ENCODE measurements at regions not wholly inside any gene's neighbourhood (a gene's known extent, or its start where the extent isn't known, plus 50 kb on each side); places are given as distances from the start of the nearest gene placed in this dataset.

GRCh38 chrX:140064993-140065392 is 99.7 kb upstream of the CXorf66 start:
- no peaks in the 10 kb centered on the region for H3K27me3 ChIP-seq (ENCODE audit: low read depth, low read length)
- no peak for TF ChIP-seq CTCF (IDR thresholded peaks at IDR 0.05; ENCODE audit: low read depth, low read length)
- TF ChIP-seq EZH2phosphoT487 (IDR thresholded peaks at IDR 0.05; ENCODE audit: low read depth), result no peak
- H3K4me3 ChIP-seq (ENCODE audit: low read length), result no peak overlapping the region
- H3K27ac ChIP-seq (ENCODE audit: low read length), result no peak overlapping the region
- H4K20me1 ChIP-seq (ENCODE audit: insufficient read depth, low read length), result no peaks in the 10 kb centered on the region
- no peaks in the 10 kb centered on the region for H3K36me3 ChIP-seq (replicated peaks; ENCODE audit: low read depth, low read length)
- H3K79me2 ChIP-seq (ENCODE audit: low read length), result no peaks in the 10 kb centered on the region
- H3K9me3 ChIP-seq (ENCODE audit: insufficient read depth, low read length), result no peaks in the 10 kb centered on the region
- H2AFZ ChIP-seq (ENCODE audit: low read depth, low read length), result no peak overlapping the region
- H3K4me1 ChIP-seq (ENCODE audit: low read length), result no peaks in the 10 kb centered on the region
- no peak overlapping the region for H3K4me2 ChIP-seq (ENCODE audit: low read length)
- H3K9ac ChIP-seq (ENCODE audit: low read length), result no peak overlapping the region

- Histone ChIP-seq H3K27me3 (ENCODE audit: low read depth, low read length) (no peaks in the 10 kb centered on the region), H3K4me1 (ENCODE audit: low read length) (peaks cover 5% of the 10 kb centered on the region), H3K36me3 (replicated peaks; ENCODE audit: low read depth, low read length) (no peaks in the 10 kb centered on the region), H3K27ac (ENCODE audit: low read length) (no peak overlapping the region), H3K4me3 (ENCODE audit: low read length) (peak overlapping the region; percentile 68), H3K79me2 (ENCODE audit: low read length) (no peaks in the 10 kb centered on the region), H3K9ac (ENCODE audit: low read length) (no peak overlapping the region), H2AFZ (ENCODE audit: low read depth, low read length) (peak overlapping the region; percentile 72), H3K9me3 (ENCODE audit: insufficient read depth, low read length) (no peaks in the 10 kb centered on the region), H3K4me2 (ENCODE audit: low read length) (peak overlapping the region; percentile 91), H4K20me1 (ENCODE audit: insufficient read depth, low read length) (no peaks in the 10 kb centered on the region)
- TF ChIP-seq EZH2phosphoT487 (IDR thresholded peaks at IDR 0.05; ENCODE audit: low read depth), result no peak
- TF ChIP-seq CTCF (IDR thresholded peaks at IDR 0.05; ENCODE audit: low read depth, low read length), result peak; percentile 82
Observed at GRCh38 chrX:140057001-140057411, 91.7 kb upstream of the CXorf66 start.

- Histone ChIP-seq H4K20me1 (ENCODE audit: insufficient read depth, low read length) (no peaks in the 10 kb centered on the region), H3K9ac (ENCODE audit: low read length) (no peak overlapping the region), H3K36me3 (replicated peaks; ENCODE audit: low read depth, low read length) (no peaks in the 10 kb centered on the region), H3K27ac (ENCODE audit: low read length) (no peak overlapping the region), H3K9me3 (ENCODE audit: insufficient read depth, low read length) (no peaks in the 10 kb centered on the region), H3K4me2 (ENCODE audit: low read length) (no peak overlapping the region), H3K4me1 (ENCODE audit: low read length) (peaks cover 5% of the 10 kb centered on the region), H2AFZ (ENCODE audit: low read depth, low read length) (no peak overlapping the region), H3K27me3 (ENCODE audit: low read depth, low read length) (0 out of 2 replicates have a peak, but pooled peaks cover 5% of the 10 kb centered on the region), H3K4me3 (ENCODE audit: low read length) (no peak overlapping the region), H3K79me2 (ENCODE audit: low read length) (no peaks in the 10 kb centered on the region)
- TF ChIP-seq CTCF (IDR thresholded peaks at IDR 0.05; ENCODE audit: low read depth, low read length) (no peak), EZH2phosphoT487 (IDR thresholded peaks at IDR 0.05; ENCODE audit: low read depth) (no peak)
Observed at GRCh38 chrX:140053846-140054245, 88.5 kb upstream of the CXorf66 start.

DNA sequence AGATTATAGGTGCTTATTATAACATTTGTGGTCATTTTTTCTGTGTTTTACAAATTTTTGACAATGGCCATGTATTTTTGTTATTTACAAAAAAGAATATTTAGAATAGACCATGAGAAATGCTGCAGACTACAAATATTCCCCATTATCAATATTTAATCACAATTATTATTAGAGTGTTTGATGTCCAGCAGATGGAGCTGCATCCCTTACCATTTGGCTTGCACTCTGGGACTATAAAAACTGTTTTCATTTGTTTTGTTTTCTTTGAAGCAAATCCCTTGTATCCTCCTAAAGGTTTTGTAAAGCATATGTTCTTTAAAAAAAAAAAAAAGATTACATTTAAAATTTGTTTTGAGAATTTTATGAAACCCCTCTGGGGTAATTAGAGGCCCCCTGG is 85.6 kb upstream of the CXorf66 start:
- Histone ChIP-seq H3K4me2 (ENCODE audit: low read length) (no peak overlapping the region), H3K36me3 (replicated peaks; ENCODE audit: low read depth, low read length) (no peaks in the 10 kb centered on the region), H3K27me3 (ENCODE audit: low read depth, low read length) (0 out of 2 replicates have a peak, but pooled peaks cover 5% of the 10 kb centered on the region), H3K79me2 (ENCODE audit: low read length) (no peaks in the 10 kb centered on the region), H3K9me3 (ENCODE audit: insufficient read depth, low read length) (no peaks in the 10 kb centered on the region), H3K27ac (ENCODE audit: low read length) (no peak overlapping the region), H4K20me1 (ENCODE audit: insufficient read depth, low read length) (no peaks in the 10 kb centered on the region), H3K4me1 (ENCODE audit: low read length) (no peaks in the 10 kb centered on the region), H2AFZ (ENCODE audit: low read depth, low read length) (no peak overlapping the region), H3K9ac (ENCODE audit: low read length) (no peak overlapping the region), H3K4me3 (ENCODE audit: low read length) (no peak overlapping the region)
- TF ChIP-seq EZH2phosphoT487 (IDR thresholded peaks at IDR 0.05; ENCODE audit: low read depth), result no peak
- TF ChIP-seq CTCF (IDR thresholded peaks at IDR 0.05; ENCODE audit: low read depth, low read length), result peak; percentile 52

All from OCI-LY3 (cell line).